Endothelial cell of umbilical vein (primary cell): ENCODE measurements at regions not wholly inside any gene's neighbourhood (a gene's known extent, or its start where the extent isn't known, plus 50 kb on each side); places are given as distances from the start of the nearest gene placed in this dataset.

Experiments used
- BruUV-seq: library from RNA; stranded (reverse); fragments of 400-500 nt; replicated peaks from 2 replicates; lab custom pipeline; 2021; lab: Mats Ljungman, UMichigan
- CTCF ChIA-PET: fragments of 300-600, 350-600 bp; sonication (Branson Sonifier 250); formaldehyde crosslinking; loops from one replicate; lab custom pipeline; 2021; ENCODE audit warnings: antibody characterized with exemption, inconsistent platforms; lab: Charles Lee
- POLR2A ChIA-PET: fragments of 300-600, 350-600 bp; sonication (Branson Sonifier 250); formaldehyde crosslinking; loops from one replicate; lab custom pipeline; 2021; ENCODE audit warnings: antibody characterized with exemption, inconsistent platforms; lab: Charles Lee
- DNase-seq: peaks from one replicate; pipeline ENCODE4 v3.0.0-alpha.2; 2011; ENCODE audit warnings: low read depth, low spot score
- FAIRE-seq: peaks from 2 replicates; lab custom pipeline; 2011; peaks lifted over from hg19 to GRCh38; lab: Jason Lieb, UNC
- H2AFZ ChIP-seq: 2 replicates; pipeline ENCODE4 v1.6.0; 2012; ENCODE audit warnings: low read depth, low read length, control low read depth, inconsistent platforms
- H3K27ac ChIP-seq: 2 replicates; pipeline ENCODE4 v1.5.1; 2011; ENCODE audit warnings: low read depth, mild to moderate bottlenecking, control low read depth, low read length, moderate library complexity; ENCODE audit not compliant: insufficient read depth
- H3K27me3 ChIP-seq, 2 experiments: 2 replicates each; pipeline versions ENCODE4 v1.6.0 to v1.6.1; 2011; ENCODE audit warnings: low read length in 2 of 2, mixed read lengths in 1 of 2; ENCODE audit not compliant: control insufficient read depth in 2 of 2, insufficient read depth in 2 of 2
- H3K36me3 ChIP-seq, 2 experiments: 2 replicates in 1 of 2; 3 replicates in 1 of 2; pipeline ENCODE4 v1.5.1; 2011; ENCODE audit warnings: low read length in 2 of 2, mild to moderate bottlenecking in 1 of 2, moderate library complexity in 1 of 2; ENCODE audit not compliant: control insufficient read depth in 2 of 2, insufficient read depth in 2 of 2; ENCODE audit errors: extremely low read depth in 1 of 2
- H3K4me1 ChIP-seq: 3 replicates; pipeline ENCODE4 v1.5.1; 2011; ENCODE audit warnings: mild to moderate bottlenecking, low read length; ENCODE audit not compliant: control insufficient read depth, insufficient read depth; ENCODE audit errors: extremely low read depth
- H3K4me2 ChIP-seq: 2 replicates; pipeline ENCODE4 v1.6.1; 2011; ENCODE audit warnings: low read length, control low read depth, mixed read lengths; ENCODE audit not compliant: insufficient read depth
- H3K4me3 ChIP-seq, 3 experiments: fragments of 200-600 bp in 1 of 3; sonication (generic), shearing (Covaris generic) in 1 of 3; replicated peaks in 1 of 3; 2 replicates each; pipeline ENCODE4 v1.5.1; 2011 to 2016; ENCODE audit warnings: control low read depth in 3 of 3, low read length in 3 of 3, mild to moderate bottlenecking in 2 of 3, inconsistent platforms in 1 of 3, low read depth in 1 of 3, moderate library complexity in 1 of 3; ENCODE audit not compliant: insufficient read depth in 1 of 3
- H3K79me2 ChIP-seq: 2 replicates; pipeline ENCODE4 v1.6.0; 2012; ENCODE audit warnings: low read length, inconsistent platforms; ENCODE audit not compliant: control insufficient read depth, insufficient read depth
- H3K9ac ChIP-seq: replicated peaks from 2 replicates; pipeline ENCODE3; 2011; ENCODE audit warnings: low read length, control low read depth; ENCODE audit not compliant: insufficient read depth; ENCODE audit errors: extremely low read depth
- H3K9me1 ChIP-seq: replicated peaks from 3 replicates; pipeline ENCODE4 v1.6.0; 2011; ENCODE audit warnings: mild to moderate bottlenecking, low read length; ENCODE audit not compliant: control insufficient read depth, insufficient read depth; ENCODE audit errors: extremely low read depth
- H3K9me3 ChIP-seq: replicated peaks from 2 replicates; pipeline ENCODE4 v1.5.1; 2012; ENCODE audit warnings: low read length, inconsistent platforms; ENCODE audit not compliant: control insufficient read depth, insufficient read depth
- H4K20me1 ChIP-seq: replicated peaks from 2 replicates; pipeline ENCODE3; 2011; ENCODE audit warnings: mild to moderate bottlenecking, low read length; ENCODE audit not compliant: control insufficient read depth, insufficient read depth; ENCODE audit errors: extremely low read depth
- EZH2 ChIP-seq: IDR thresholded peaks from 2 replicates; pipeline ENCODE4 v1.6.1; 2012; ENCODE audit warnings: borderline replicate concordance, low read depth, mild to moderate bottlenecking, moderate library complexity, low read length, inconsistent platforms; ENCODE audit not compliant: severe bottlenecking
- FOS ChIP-seq: IDR thresholded peaks from 2 replicates; pipeline ENCODE4 v1.6.1; 2011; ENCODE audit warnings: mild to moderate bottlenecking, low read length, moderate library complexity, borderline replicate concordance; ENCODE audit not compliant: insufficient read depth
- GATA2 ChIP-seq: IDR thresholded peaks from 2 replicates; pipeline ENCODE4 v1.7.0; 2011; ENCODE audit warnings: low read depth, mild to moderate bottlenecking, moderate library complexity, mixed read lengths, low read length; ENCODE audit not compliant: insufficient read length, insufficient read depth
- JUN ChIP-seq: IDR thresholded peaks from 2 replicates; pipeline ENCODE4 v1.6.1; 2011; ENCODE audit warnings: borderline replicate concordance, low read depth; ENCODE audit not compliant: insufficient read length, insufficient read depth
- MYC ChIP-seq: IDR thresholded peaks from one replicate; pipeline ENCODE4 v1.6.1; 2011; ENCODE audit warnings: mild to moderate bottlenecking, low read depth, low read length
- POLR2A ChIP-seq: IDR thresholded peaks from 2 replicates; pipeline ENCODE4 v1.6.1; 2012; ENCODE audit warnings: low read depth, mild to moderate bottlenecking, control low read depth, low read length
- POLR2AphosphoS5 ChIP-seq: IDR thresholded peaks from 2 replicates; pipeline ENCODE4 v1.6.1; 2012; ENCODE audit warnings: low read depth, mild to moderate bottlenecking, control low read depth, low read length, moderate library complexity; ENCODE audit not compliant: insufficient read depth
- dilution Hi-C: fragments of 300-500 bp; cut with MboI; formaldehyde crosslinking; loops from one replicate; pipeline ENCODE4 v1.15.0; 2019; ENCODE audit warnings: low sequenced_read_pairs; ENCODE audit not compliant: extremely low pct_ligation_motif_present
- intact Hi-C: fragments of 100-400 bp; cut with micrococcal nuclease; formaldehyde crosslinking; loops from one replicate; pipeline ENCODE4 v1.10.0; 2022
- TF ChIP-seq, protein P1 (sequence below): IDR thresholded peaks from 2 replicates; pipeline ENCODE4 v1.6.1; 2011; ENCODE audit not compliant: insufficient read depth, insufficient read length
- TF ChIP-seq, protein P2 (sequence below), 2 donors: IDR thresholded peaks; 1 replicate in 1 of 2; 2 replicates in 1 of 2; pipeline ENCODE4 v1.5.1; 2011; ENCODE audit warnings: low read length in 2 of 2, mild to moderate bottlenecking in 2 of 2, moderate library complexity in 2 of 2, control low read depth in 1 of 2, inconsistent platforms in 1 of 2, low read depth in 1 of 2; ENCODE audit not compliant: insufficient read depth in 1 of 2; ENCODE audit errors: extremely low read depth in 1 of 2

DNA sequence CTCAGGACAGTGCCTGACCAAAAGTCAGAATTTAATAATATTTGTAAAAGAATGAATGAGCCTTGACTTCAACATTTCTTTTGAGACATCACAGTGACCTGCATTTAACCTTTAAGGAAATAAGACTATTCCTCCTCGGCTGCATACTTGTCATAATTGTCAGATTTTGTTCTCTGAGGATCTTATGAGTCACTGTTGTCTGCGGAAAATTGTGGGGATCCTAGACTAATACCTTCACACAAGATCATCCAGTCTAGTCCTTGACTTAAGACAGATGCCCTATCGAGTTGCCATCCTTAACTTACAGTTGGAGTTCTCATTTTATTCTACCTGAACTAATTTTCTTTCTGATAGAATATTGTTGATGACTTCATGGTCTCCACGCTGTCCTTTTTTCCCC, 198.4 kb downstream of the DLEU7 start:
- Histone ChIP-seq H3K9me3 (no peaks in the 10 kb centered on the region), H3K36me3 (no peaks in the 10 kb centered on the region), H2AFZ (no peak overlapping the region), H4K20me1 (no peaks in the 10 kb centered on the region), H3K4me3 (no peak overlapping the region), H3K4me2 (no peak overlapping the region), H3K27ac (no peak overlapping the region), H3K4me1 (no peaks in the 10 kb centered on the region), H3K9ac (no peak overlapping the region), H3K27me3 (no peaks in the 10 kb centered on the region), H3K9me1 (no peaks in the 10 kb centered on the region), H3K79me2 (no peaks in the 10 kb centered on the region)
- ChIA-PET CTCF (no interaction called here), POLR2A (no interaction called here)
- DNase-seq (no peak), FAIRE-seq (no peak)
- dilution Hi-C loops (no loop called here), intact Hi-C loops (no loop called here)
- BruUV-seq, result no TSS peak
- TF ChIP-seq, protein P1, sequence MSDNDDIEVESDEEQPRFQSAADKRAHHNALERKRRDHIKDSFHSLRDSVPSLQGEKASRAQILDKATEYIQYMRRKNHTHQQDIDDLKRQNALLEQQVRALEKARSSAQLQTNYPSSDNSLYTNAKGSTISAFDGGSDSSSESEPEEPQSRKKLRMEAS, result no peak
- TF ChIP-seq, protein P2, sequence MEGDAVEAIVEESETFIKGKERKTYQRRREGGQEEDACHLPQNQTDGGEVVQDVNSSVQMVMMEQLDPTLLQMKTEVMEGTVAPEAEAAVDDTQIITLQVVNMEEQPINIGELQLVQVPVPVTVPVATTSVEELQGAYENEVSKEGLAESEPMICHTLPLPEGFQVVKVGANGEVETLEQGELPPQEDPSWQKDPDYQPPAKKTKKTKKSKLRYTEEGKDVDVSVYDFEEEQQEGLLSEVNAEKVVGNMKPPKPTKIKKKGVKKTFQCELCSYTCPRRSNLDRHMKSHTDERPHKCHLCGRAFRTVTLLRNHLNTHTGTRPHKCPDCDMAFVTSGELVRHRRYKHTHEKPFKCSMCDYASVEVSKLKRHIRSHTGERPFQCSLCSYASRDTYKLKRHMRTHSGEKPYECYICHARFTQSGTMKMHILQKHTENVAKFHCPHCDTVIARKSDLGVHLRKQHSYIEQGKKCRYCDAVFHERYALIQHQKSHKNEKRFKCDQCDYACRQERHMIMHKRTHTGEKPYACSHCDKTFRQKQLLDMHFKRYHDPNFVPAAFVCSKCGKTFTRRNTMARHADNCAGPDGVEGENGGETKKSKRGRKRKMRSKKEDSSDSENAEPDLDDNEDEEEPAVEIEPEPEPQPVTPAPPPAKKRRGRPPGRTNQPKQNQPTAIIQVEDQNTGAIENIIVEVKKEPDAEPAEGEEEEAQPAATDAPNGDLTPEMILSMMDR (IDR thresholded peaks at IDR 0.05; ENCODE audit: extremely low read depth in 1 of 2, insufficient read depth in 1 of 2, low read depth in 1 of 2, low read length in 2 of 2), result no peak
- TF ChIP-seq MYC (no peak), POLR2AphosphoS5 (no peak), EZH2 (no peak), POLR2A (no peak)

DNA sequence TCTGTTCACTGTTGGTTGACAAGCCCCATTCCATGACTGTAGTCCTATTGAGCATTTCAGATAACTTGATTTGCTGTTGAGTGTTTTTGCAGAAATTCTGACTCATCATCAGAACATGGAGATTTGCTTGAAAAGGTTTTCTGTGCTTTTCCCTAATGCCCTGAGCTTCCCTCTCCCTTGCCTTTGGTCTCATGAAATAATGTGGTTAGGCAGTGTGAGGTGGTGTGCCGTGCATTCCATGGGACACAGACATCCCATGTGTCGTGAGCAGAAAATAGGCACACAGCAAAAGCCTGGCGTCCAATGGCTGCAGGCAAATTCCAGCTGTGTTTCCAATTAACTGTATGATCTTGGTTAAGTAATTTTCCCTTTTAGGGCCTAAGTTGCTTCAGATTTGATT, 197.4 kb downstream of the DLEU7 start:
- Histone ChIP-seq H3K79me2 (no peaks in the 10 kb centered on the region), H3K4me2 (no peak overlapping the region), H3K9ac (no peak overlapping the region), H3K27ac (no peak overlapping the region), H3K9me3 (no peaks in the 10 kb centered on the region), H4K20me1 (no peaks in the 10 kb centered on the region), H3K9me1 (no peaks in the 10 kb centered on the region), H2AFZ (no peak overlapping the region), H3K4me1 (peaks cover 5% of the 10 kb centered on the region), H3K4me3 (no peak overlapping the region), H3K27me3 (no peaks in the 10 kb centered on the region), H3K36me3 (no peaks in the 10 kb centered on the region)
- DNase-seq (no peak), FAIRE-seq (peak; percentile 15)
- dilution Hi-C loops (no loop called here), intact Hi-C loops (no loop called here)
- ChIA-PET POLR2A (no interaction called here), CTCF (no interaction called here)
- BruUV-seq, result no TSS peak
- TF ChIP-seq MYC (no peak), FOS (no peak), EZH2 (no peak), POLR2AphosphoS5 (no peak), JUN (no peak), GATA2 (no peak), POLR2A (no peak)
- TF ChIP-seq, protein P1, result no peak
- TF ChIP-seq, protein P2 (IDR thresholded peaks at IDR 0.05; ENCODE audit: extremely low read depth in 1 of 2, insufficient read depth in 1 of 2, low read depth in 1 of 2, low read length in 2 of 2), result no peak
